Renal pelvis (tissue), 1 donor: ENCODE measurements at regions not wholly inside any gene's neighbourhood (a gene's known extent, or its start where the extent isn't known, plus 50 kb on each side); places are given as distances from the start of the nearest gene placed in this dataset.

Source experiments
- DNase-seq: peaks from one replicate; pipeline ENCODE4 v3.0.0-alpha.2; 2013

GRCh38 chr12:70154960-70155589 is 88.2 kb upstream of the CNOT2 start:
- peak; percentile 5 for DNase-seq

GRCh38 chr12:70157099-70157498 is 86.1 kb upstream of the CNOT2 start:
- no peak for DNase-seq

- no peak for DNase-seq
These were observed 77.8 kb upstream of the CNOT2 start for GRCh38 chr12:70165450-70165849.

GRCh38 chr12:70176290-70176689 is 66.9 kb upstream of the CNOT2 start:
- DNase-seq = no peak

- no peak for DNase-seq
These were observed 65.6 kb upstream of the CNOT2 start for GRCh38 chr12:70177631-70178030.

- DNase-seq = no peak
These were observed 65.2 kb upstream of the CNOT2 start for GRCh38 chr12:70178038-70178437.

- no peak for DNase-seq
These were observed 63.1 kb upstream of the CNOT2 start for GRCh38 chr12:70180130-70180529.

GRCh38 chr12:70185301-70185700 is 57.9 kb upstream of the CNOT2 start:
- no peak for DNase-seq

- no peak for DNase-seq
These were observed 56.8 kb upstream of the CNOT2 start for GRCh38 chr12:70186436-70186835.

GRCh38 chr12:70190262-70191010 is 52.8 kb upstream of the CNOT2 start:
- no peak for DNase-seq
